LoVo (cell line): ENCODE measurements at regions not wholly inside any gene's neighbourhood (a gene's known extent, or its start where the extent isn't known, plus 50 kb on each side); places are given as distances from the start of the nearest gene placed in this dataset.
"Not testable (repeated sequence)": the region's sequence is repeated elsewhere in the genome, so short reads cannot be mapped to it uniquely, and the experiment has no call there.

ENCODE experiments used
- DNase-seq: peaks from one replicate; pipeline ENCODE4 v3.0.0-alpha.2; 2016; ENCODE audit warnings: low spot score

DNA sequence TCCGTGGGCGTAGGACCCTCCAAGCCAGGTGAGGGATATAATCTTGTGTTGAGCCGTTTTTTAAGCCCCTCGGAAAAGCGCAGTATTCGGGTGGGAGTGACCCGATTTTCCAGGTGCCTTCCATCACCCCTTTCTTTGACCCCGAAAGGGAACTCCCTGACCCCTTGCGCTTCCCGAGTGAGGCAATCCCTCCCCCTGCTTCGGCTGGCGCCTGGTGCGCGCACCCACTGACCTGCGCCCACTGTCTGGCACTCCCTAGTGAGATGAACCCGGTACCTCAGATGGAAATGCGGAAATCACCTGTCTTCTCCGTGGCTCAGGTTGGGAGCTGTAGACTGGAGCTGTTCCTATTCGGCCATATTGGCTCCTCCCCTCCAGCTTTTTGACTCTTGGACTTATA, 1365.0 kb downstream of the GRIK2 start:
- not testable (repeated sequence) for DNase-seq

DNA sequence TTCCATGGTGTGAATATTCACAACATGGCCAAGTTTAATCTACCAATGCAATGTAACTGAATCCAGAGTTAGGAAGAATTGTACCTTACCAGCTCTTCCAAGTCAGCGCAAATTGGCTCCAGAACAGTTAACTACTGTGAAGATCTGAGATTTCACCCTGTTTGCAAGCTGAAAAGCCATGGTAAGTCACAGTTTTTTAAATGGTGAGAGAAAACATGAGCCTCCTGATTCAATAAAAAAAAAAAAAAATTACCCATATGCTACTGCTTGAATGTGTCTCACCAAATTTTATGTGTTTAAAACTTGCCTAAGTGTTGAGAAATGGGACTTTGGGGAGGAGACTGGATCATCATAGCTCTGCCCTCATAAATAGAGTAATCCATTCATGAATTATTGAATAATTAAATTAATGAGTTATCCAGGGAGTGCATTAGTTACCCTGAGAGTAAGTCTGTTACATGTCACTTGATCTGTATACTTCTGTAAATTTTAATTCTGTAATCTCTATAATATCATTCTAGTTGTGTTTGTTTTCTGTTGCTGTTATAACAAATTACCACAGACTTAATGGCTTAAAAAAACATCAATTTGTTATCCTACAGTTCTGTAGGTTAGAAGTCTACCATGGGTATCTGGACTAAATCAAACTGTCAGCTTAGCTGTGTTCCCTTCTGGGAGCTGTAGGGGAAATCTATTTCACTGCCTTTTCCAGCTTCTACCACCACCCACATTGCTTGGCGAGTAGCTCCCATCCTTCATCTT, 1355.9 kb downstream of the GRIK2 start:
- no peak for DNase-seq

DNA sequence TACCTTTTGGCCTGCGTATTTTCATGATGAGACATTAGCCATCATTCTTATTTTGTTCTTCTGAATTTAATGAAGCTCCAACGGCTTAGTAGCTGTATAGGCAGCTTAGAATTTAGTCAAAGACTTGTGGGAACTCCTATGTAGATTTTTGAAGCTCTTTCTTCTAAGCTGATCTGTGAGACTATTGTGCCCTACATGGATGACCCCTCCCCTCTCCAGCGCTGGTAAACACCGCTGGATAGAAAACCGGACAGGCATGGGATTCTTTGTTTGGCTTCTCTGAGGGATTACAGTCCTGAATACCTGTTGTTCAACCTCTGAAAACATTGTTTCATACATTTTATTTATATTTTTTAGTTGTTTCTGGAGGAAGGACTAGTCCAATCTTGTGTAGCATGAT, 1353.4 kb downstream of the GRIK2 start:
- no peak for DNase-seq

DNA sequence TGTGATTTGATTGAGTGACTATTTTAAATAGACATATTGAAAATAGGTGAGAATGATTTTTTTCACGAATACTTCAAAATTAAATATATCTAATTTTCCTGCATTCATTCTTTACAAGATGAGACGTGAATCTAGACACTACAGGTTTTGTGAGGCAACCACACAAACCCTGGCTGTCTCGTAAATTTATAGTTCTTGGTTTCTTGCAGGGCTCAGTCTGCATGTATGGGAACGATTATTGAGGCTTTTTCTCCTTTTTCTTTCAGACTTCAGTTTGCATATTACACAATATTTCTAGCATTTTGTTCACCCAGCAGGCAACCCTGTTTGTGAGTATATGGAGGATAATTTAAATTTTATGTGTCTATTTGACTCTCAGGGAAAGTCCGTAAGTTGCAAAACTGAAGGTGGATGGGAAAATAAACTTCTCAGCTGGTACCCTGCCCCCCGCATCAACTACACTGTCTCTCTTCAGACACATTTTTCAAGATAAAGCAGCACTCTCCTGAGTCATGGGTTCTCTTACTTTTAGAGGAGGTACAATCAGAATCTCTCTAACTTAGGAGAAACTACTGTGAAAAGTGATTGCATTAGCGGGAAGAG, 1349.3 kb downstream of the GRIK2 start:
- no peak for DNase-seq

DNA sequence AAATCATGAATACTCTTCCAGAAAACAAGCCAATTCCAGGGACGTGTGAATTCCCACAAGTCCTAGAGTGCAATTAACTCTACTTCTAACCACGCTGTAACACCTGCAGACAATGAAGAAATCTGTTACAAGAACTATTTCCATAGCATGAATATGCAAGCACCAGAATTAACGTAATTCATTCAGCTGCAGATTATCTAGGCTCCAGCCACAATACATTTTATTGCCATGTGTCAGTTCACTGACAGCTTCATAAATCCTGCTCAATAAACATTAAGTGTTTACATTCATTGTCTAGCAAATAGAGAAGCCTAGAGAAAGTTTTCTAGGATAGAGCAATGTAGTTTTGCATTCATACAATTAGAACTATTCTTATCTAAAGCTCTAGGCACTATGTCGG, 1348.5 kb downstream of the GRIK2 start:
- DNase-seq = no peak

DNA sequence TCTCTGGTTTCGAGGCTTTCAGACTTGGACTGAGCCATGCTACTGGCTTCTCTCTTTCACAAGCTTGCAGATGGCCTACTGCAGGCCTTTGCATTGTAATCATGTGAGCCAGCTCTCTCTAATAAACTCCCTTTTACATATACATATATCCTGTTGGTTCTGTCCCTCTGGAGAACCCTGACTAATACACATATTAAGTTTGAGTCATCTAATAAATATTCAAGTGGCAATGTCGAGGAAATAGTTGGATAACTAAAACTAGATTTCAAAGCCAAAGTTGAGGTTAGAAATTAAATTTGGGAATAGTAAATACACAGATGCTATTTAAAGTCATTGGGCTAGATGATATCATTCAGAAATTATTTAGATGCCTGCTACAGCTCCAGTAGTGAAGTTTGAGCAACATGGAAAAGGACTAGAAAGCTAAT, 1343.4 kb downstream of the GRIK2 start:
- DNase-seq = no peak

DNA sequence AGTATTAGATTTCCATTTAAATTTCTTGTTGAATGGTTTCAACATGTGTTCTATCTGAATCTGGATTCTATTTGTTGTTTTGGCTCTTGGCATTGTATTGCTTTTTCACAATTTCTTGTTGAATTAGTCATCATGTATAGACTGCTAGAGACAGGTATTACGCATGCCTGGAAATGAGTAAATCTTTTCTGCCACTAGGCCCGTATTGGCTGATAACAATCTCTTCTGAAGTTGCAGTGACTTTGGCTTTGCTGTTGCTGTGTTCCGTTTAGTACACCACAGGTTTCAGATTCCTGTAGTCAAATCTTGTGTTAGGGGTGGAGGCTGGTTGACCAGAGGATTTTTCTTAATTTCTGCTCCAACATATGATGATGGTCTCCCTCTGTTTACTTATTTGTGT, 1339.4 kb downstream of the GRIK2 start:
- no peak for DNase-seq

DNA sequence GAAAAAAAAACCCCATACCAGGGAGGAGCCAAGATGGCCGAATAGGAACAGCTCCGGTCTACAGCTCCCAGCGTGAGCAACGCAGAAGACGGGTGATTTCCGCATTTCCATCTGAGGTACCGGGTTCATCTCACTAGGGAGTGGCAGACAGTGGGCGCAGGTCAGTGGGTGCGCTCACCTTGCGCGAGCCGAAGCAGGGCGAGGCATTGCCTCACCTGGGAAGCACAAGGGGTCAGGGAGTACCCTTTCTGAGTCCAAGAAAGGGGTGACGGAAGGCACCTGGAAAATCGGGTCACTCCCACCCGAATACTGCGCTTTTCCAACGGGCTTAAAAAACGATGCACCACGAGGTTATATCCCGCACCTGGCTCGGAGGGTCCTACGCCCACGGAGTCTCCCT, 1328.6 kb downstream of the GRIK2 start:
- not testable (repeated sequence) for DNase-seq

DNA sequence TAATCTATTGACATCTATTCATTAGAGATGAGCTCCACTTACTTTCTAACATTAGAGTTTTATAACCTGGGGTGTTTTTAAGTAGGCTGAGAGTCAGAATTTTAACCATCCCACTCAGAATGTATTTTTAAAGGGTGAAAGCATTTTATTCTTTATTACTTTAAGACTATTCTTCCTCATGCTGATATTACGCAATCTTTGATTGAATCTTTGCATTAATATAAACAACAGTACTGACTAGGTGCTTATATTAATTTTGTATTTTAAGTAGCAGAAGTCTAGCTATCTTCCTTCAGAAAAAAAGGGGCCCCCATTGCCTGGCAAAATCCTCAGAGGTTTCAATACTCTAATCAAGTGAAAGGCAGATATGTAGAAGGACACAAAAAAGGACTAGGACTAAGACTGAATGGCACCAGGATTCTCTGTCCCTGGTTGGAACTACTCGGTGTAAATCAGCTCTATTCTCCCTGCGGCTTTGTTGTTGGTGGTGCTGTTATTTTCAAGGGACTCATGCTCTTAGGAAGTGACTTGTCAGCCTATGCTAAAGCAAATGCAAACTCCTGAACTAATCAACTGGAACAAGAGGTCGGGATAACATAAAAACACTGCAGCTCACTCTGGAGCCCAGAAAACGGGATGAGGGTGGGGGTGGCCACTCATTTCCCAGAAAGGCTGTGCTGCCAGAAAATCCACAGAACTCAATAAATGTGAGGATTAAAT, 1324.4 kb downstream of the GRIK2 start:
- DNase-seq = no peak

DNA sequence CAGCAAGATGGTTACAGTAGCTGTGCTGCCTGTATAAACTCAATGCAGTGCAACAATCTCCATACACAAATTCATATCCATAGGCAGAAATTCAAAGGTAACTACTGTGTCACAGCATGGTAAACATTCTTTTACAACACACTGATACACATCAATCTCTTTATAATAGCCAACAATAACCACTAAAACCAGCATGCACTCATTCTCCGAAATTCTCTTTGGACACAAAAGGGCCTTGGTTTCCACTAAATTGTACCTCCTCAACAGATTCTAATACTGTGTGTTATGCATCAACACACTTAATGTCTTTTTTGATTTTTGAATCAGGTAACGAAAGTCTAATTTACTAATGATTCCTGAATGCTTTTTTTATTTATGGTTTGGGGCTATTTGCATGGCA, 1323.7 kb downstream of the GRIK2 start:
- no peak for DNase-seq

DNA sequence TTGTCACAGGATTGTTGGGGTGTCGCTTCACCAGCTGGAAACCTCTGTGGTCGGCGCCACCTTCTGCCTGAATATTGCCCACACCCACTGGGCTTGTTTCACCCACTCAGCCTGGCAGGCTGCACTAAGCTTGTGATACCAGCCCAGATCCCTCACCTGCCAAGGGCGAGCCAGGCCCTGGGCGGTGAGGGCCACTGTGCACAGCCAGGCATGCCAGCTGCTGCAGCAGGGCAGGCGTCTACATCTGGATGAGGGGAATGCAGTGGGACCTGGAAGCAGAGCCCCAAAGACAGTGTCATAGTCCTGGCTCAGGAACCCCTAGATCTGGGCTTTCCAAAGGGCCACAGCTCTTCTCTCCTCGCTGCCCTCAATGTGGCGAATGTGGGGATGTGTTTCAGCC, 1307.5 kb downstream of the GRIK2 start:
- DNase-seq = no peak

DNA sequence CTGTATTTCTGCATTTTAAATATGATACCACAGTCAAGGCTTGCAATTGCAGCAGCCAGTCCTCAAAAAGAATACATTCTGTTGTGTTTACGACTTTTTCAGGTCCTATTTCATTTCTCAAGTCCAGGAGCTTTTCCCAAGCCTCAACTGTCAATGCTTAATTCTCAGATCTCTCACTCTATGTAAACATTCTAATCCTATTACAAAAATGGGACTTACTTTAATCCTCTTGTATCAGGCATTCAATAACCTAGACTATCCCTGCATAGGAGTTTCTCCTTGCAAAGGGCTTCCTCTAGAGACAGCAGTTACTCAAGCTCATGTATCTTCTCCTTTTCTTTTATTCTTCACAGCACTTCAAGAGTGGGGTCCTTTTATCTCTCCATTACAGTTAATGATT, 1293.0 kb downstream of the GRIK2 start:
- DNase-seq = no peak

DNA sequence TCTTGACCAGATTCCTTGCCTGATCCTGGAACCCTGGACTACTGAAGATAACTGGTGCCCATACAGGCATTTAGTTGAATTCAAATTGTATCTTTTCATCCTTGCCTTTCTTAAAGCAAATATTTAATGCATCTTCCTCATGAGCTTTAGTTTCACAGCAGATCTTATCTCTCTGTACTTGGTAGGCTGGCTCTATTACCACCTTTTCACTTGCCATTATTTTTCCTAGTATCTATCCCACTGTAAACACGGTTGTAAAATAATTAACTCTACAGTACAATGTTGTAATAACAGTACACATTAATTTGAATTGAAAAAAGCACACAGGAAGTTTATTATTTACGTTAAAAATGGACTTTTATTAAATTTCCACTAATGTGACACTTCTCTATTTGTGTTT, 1286.9 kb downstream of the GRIK2 start:
- no peak for DNase-seq

DNA sequence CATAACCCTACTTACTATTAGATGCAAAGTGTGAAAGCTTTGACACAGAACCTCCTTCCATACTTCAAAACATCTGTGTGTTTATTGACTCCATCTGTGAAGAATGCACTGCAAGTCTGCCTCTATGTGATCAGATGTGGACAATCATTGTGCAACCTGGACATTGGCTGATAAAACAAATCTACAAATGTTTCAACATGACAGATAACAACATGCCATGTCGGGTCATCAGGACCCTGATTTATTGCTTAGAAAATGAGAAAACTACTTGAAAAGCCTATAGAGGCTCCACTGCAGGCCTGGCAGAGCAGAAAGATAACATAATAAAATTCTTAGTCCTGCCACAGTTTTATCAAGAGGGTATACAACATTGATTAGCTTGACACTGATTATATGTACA, 1286.4 kb downstream of the GRIK2 start:
- no peak for DNase-seq

DNA sequence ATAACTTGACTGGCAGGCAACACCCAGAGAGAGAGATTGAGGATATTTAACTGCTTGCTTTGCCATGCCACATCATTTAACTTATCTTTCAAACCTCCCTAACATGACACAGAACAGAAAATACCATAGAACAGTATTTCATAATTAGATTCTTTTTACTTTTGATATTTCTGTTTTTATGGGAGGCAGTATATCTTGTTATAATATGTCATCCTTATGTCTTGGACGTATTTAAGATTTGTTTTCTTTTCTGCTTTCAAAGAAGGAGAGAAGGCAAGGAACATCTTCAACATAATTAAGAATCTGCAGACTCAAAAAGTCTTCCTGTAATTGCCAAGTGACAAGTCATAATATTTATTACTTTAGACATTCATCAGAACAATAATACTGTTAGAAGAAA, 1283.7 kb downstream of the GRIK2 start:
- no peak for DNase-seq

DNA sequence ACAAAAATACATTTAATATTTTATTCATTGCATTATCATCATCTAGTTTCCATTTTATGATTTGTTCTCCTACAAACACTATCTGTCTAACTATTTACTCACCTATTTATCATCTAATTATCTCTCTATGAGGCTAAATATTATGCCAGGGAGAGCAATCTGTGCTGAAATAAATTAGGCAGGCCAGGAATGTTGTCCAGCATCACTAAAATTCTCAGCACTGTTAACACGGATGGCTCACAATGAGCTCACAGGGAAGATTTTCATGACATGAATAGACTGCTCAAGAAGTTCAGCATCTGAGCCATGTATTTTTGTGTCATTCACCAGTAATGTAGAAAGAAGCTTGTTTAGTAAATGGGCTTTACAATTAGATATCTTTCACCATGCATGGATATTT, 1277.2 kb downstream of the GRIK2 start:
- DNase-seq = no peak

DNA sequence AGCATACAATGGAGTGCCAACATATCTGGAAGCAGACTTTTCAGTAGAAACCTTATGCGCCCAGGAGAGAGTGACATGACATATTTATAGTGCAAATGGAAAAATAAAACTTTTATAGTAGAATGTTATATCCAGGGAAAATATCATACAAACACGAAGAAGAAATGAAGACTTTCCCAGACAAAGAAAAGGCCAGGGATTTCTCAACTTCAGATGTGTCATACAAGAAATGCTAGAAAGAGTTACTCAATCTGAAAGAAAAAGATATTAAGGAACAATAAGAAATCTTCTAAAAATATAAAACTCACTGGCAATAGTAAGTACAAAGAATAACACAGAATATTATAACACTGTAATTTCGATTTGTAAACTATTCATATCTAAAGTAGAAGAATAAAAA, 1269.3 kb downstream of the GRIK2 start:
- DNase-seq = no peak

DNA sequence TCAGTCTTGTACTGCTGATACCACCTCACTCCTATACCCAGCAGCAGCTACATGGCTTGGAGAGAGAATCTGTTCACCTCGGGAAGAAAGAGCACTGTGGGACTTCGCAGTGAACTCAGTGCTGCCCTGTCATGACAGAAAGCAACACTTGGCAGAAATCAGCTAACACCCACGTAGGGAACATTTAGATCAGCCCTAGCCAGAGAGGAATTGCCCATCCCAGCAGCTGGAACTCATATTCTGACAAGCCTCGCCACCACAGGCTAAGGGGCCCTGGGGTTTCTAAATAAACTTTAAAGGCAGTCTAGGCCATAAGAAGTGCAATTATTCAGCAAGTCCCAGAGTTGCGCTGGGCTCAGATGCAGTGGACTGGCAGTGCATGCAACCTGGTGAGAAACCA, 1266.8 kb downstream of the GRIK2 start:
- no peak for DNase-seq

DNA sequence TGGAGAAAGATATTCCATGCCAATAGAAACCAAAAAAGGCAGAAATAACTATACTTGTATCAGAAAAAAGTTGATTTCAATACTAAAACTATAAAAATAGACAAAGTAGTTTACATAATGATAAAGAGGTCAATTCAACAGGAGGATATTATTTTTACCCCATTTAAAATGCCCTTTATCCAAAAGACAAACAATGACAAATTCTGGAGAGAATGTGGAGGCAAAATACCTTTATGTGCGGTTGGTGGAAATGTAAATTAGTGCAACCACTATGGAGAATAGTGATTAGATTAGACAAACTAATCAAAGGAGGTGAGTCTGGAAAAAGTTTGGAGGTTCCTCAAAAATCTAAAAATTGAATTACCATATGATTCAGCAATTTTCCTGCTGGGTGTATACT, 1262.3 kb downstream of the GRIK2 start:
- no peak for DNase-seq

DNA sequence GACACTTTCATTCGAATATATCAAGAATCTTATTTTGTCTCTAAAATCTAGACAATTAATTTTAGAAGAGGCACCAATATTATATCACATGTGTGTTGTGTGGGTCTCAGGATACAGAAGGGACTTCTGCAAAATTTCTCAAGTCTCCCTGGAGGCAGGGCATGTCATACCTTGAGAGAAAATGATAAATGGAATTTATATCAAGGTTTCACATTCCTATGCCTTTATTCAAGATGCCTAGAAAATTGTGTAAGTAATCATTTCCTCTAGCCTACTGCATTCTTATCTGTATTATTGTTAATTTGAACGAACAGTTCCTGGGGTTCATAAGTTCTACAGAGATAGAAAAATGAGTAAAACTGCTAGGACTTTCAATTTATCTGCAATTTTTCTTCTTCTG, 1247.9 kb downstream of the GRIK2 start:
- no peak for DNase-seq

DNA sequence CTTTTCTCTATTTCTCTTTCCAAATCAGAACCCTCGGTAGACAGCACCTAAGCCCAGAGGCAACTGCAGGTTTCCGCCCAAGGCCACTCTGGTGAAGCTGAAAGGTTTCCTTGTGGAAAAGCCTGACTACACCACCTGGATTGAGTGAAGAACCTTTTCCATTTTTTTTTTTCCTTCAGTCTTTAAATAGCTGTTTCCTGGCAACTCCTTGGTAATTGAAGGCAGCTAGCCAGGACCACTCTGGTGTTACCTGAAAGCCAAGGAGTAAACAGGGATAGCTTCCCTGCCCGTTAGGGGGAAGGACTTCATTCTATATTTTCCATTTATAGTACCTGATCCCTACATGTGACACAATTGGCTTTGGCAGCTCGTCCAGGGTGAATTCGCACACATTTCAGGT, 1238.4 kb downstream of the GRIK2 start:
- no peak for DNase-seq

DNA sequence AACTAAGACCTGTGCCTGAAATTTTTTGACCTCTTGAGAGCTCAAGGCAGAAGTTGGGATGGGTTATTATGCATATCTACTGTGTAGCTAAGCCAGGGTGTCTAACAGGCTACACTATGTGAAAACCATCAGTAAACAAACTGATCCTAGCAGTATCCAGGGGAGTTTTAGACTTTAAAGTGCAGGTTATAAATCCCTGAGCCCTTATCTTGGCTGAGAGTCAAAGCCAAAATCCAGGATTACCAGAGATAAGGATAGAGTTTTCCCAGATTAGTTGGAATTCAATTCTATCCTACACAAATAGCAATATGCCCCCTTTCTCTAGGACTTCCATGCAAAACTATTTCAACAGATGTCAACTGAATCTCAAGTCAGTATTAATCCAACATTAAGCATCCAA, 1229.7 kb downstream of the GRIK2 start:
- DNase-seq = no peak

DNA sequence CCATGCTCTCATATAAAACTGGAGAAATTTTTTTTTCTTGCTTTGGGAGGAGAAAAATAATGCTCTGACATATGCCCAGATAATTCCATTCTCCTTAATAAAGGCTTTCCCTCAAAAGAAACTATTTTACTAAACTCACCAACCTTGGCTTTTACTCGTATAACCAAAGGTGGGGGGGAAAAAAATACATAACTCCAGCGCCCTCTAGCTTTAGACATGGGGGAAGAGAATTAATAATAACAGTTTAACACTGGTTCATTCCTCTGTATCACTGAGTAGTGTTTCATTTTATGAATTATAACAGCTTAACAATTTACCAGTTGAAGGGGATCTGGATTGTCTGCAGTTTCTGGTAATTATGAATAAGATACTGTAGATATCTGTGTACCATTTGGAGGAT, 1226.1 kb downstream of the GRIK2 start:
- no peak for DNase-seq

DNA sequence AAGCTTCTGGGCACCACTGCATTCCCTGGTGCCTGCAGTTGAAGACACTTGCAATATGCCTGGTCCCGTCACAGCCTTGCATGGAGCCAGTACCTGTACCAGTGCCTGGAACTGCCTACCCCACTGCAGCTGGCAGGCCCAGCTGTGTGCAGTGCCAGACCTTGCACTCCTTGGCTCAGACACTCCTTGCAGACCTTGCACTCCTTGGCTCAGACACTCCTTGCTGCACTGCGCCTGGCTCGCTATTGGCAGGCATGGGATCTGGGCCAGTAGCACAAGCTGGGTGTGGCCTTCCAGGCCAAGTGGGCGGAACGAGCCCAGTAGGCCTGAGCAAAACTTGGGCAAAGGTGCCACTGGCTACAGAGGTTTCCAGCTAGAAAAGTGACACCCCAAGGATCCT, 1189.1 kb downstream of the GRIK2 start:
- no peak for DNase-seq
